ENCODE measurements at regions not wholly inside any gene's neighbourhood (a gene's known extent, or its start where the extent isn't known, plus 50 kb on each side); places are given as distances from the start of the nearest gene placed in this dataset.

GRCh38 chr6:154885214-154885613 is 109.9 kb upstream of the TIAM2 start:
- TF ChIP-seq SNAI2 (CRISPR knock-in tag; IDR thresholded peaks at IDR 0.05) (no peak), ISL1 (CRISPR knock-in tag; IDR thresholded peaks at IDR 0.05) (no peak), TSHZ2 (CRISPR knock-in tag; IDR thresholded peaks at IDR 0.05) (no peak)
- ATAC-seq, result no peak

GRCh38 chr6:154886016-154886415 is 109.1 kb upstream of the TIAM2 start:
- no peak for ATAC-seq
- TF ChIP-seq TOX (CRISPR knock-in tag; IDR thresholded peaks at IDR 0.05; ENCODE audit: borderline replicate concordance), result no peak

GRCh38 chr6:154886471-154886870 is 108.6 kb upstream of the TIAM2 start:
- no peak for ATAC-seq
- TF ChIP-seq PATZ1 (CRISPR knock-in tag; IDR thresholded peaks at IDR 0.05; ENCODE audit: borderline replicate concordance) (no peak), ZC3H10 (CRISPR knock-in tag; IDR thresholded peaks at IDR 0.05) (no peak), TCF4 (CRISPR knock-in tag; IDR thresholded peaks at IDR 0.05; ENCODE audit: borderline replicate concordance) (no peak), POU6F1 (CRISPR knock-in tag; IDR thresholded peaks at IDR 0.05; ENCODE audit: borderline replicate concordance, low read depth) (no peak), CSDC2 (CRISPR knock-in tag; IDR thresholded peaks at IDR 0.05) (no peak), GLIS3 (CRISPR knock-in tag; IDR thresholded peaks at IDR 0.05) (no peak), ZNF565 (CRISPR knock-in tag; conservative IDR thresholded peaks at IDR 0.05; ENCODE audit: low read depth) (no peak), ZFP3 (CRISPR knock-in tag; IDR thresholded peaks at IDR 0.05) (no peak), ZNF8 (CRISPR knock-in tag; IDR thresholded peaks at IDR 0.05) (no peak), RARB (CRISPR knock-in tag; IDR thresholded peaks at IDR 0.05) (no peak), SNAI2 (CRISPR knock-in tag; IDR thresholded peaks at IDR 0.05) (no peak), ZNF70 (CRISPR knock-in tag; IDR thresholded peaks at IDR 0.05) (no peak), TOX (CRISPR knock-in tag; IDR thresholded peaks at IDR 0.05; ENCODE audit: borderline replicate concordance) (no peak), OSR1 (CRISPR knock-in tag; IDR thresholded peaks at IDR 0.05) (no peak), ZFP30 (CRISPR knock-in tag; IDR thresholded peaks at IDR 0.05) (no peak)

GRCh38 chr6:154887051-154887450 is 108.1 kb upstream of the TIAM2 start:
- no peak for ATAC-seq
- TF ChIP-seq ZFP30 (CRISPR knock-in tag; IDR thresholded peaks at IDR 0.05) (no peak), ZC3H10 (CRISPR knock-in tag; IDR thresholded peaks at IDR 0.05) (no peak), OSR1 (CRISPR knock-in tag; IDR thresholded peaks at IDR 0.05) (no peak), RARB (CRISPR knock-in tag; IDR thresholded peaks at IDR 0.05) (no peak), PATZ1 (CRISPR knock-in tag; IDR thresholded peaks at IDR 0.05; ENCODE audit: borderline replicate concordance) (no peak), ESRRG (CRISPR knock-in tag; IDR thresholded peaks at IDR 0.05) (no peak), ARNTL (CRISPR knock-in tag; IDR thresholded peaks at IDR 0.05; ENCODE audit: borderline replicate concordance, low read depth) (no peak), TOX (CRISPR knock-in tag; IDR thresholded peaks at IDR 0.05; ENCODE audit: borderline replicate concordance) (no peak), TSHZ2 (CRISPR knock-in tag; IDR thresholded peaks at IDR 0.05) (no peak), CREB5 (CRISPR knock-in tag; IDR thresholded peaks at IDR 0.05; ENCODE audit: low read depth) (no peak), ZNF8 (CRISPR knock-in tag; IDR thresholded peaks at IDR 0.05) (no peak), TCF4 (CRISPR knock-in tag; IDR thresholded peaks at IDR 0.05; ENCODE audit: borderline replicate concordance) (no peak), CSDC2 (CRISPR knock-in tag; IDR thresholded peaks at IDR 0.05) (no peak), ISL1 (CRISPR knock-in tag; IDR thresholded peaks at IDR 0.05) (no peak), ZFP3 (CRISPR knock-in tag; IDR thresholded peaks at IDR 0.05) (no peak), PPARA (CRISPR knock-in tag; IDR thresholded peaks at IDR 0.05; ENCODE audit: borderline replicate concordance) (no peak), CSRNP3 (CRISPR knock-in tag; IDR thresholded peaks at IDR 0.05) (no peak), SNAI2 (CRISPR knock-in tag; IDR thresholded peaks at IDR 0.05) (no peak)

Measured in SK-N-SH treated with all-trans-retinoic acid at 6 μM for 48 hours (cell line).